KMS-11 (cell line): ENCODE measurements at regions not wholly inside any gene's neighbourhood (a gene's known extent, or its start where the extent isn't known, plus 50 kb on each side); places are given as distances from the start of the nearest gene placed in this dataset.

Source experiments
- H2AFZ ChIP-seq: fragments of 200-600 bp; sonication (generic); 2 replicates; pipeline ENCODE4 v1.6.1; 2016; ENCODE audit warnings: antibody characterized with exemption, mixed run types, low read depth
- H3K27ac ChIP-seq: fragments of 200-600 bp; sonication (generic); 2 replicates; pipeline ENCODE4 v1.6.1; 2016; ENCODE audit warnings: mild to moderate bottlenecking, mixed run types
- H3K27me3 ChIP-seq: fragments of 200-600 bp; sonication (generic); 2 replicates; pipeline ENCODE4 v1.6.1; 2017; ENCODE audit warnings: mild to moderate bottlenecking, low read depth, mixed run types, moderate library complexity; ENCODE audit not compliant: insufficient read depth
- H3K36me3 ChIP-seq: fragments of 200-600 bp; sonication (generic); 2 replicates; pipeline ENCODE4 v1.6.1; 2017; ENCODE audit warnings: mild to moderate bottlenecking, mixed run types; ENCODE audit not compliant: insufficient read depth
- H3K4me1 ChIP-seq: fragments of 200-600 bp; sonication (generic); 2 replicates; pipeline ENCODE4 v1.6.1; 2016; ENCODE audit warnings: mild to moderate bottlenecking, low read depth, mixed run types; ENCODE audit not compliant: poor library complexity, severe bottlenecking
- H3K4me2 ChIP-seq: fragments of 200-600 bp; sonication (generic); 2 replicates; pipeline ENCODE4 v1.7.0; 2016; ENCODE audit warnings: mild to moderate bottlenecking, mixed run types
- H3K4me3 ChIP-seq: fragments of 200-600 bp; sonication (generic); IDR thresholded peaks from 2 replicates; pipeline ENCODE4 v1.6.1; 2017; ENCODE audit warnings: low read depth, low read length, mixed read lengths; ENCODE audit not compliant: insufficient read depth
- H3K79me2 ChIP-seq: fragments of 200-600 bp; sonication (generic); 2 replicates; pipeline ENCODE4 v1.6.1; 2016; ENCODE audit warnings: low read depth, mixed run types; ENCODE audit not compliant: insufficient read depth
- H3K9ac ChIP-seq: fragments of 200-600 bp; sonication (generic); 2 replicates; pipeline ENCODE4 v1.6.1; 2016; ENCODE audit warnings: mild to moderate bottlenecking, mixed run types
- H4K20me1 ChIP-seq: fragments of 200-600 bp; sonication (generic); 2 replicates; pipeline ENCODE4 v1.6.1; 2016; ENCODE audit warnings: mild to moderate bottlenecking, mixed run types; ENCODE audit not compliant: insufficient read depth
- TF ChIP-seq, protein P1 (sequence below): fragments of 200-600 bp; sonication (generic); conservative IDR thresholded peaks from 2 replicates; pipeline ENCODE4 v1.6.1; 2017; ENCODE audit warnings: low read depth, mild to moderate bottlenecking, antibody characterized with exemption, low read length, moderate library complexity, mixed read lengths

DNA sequence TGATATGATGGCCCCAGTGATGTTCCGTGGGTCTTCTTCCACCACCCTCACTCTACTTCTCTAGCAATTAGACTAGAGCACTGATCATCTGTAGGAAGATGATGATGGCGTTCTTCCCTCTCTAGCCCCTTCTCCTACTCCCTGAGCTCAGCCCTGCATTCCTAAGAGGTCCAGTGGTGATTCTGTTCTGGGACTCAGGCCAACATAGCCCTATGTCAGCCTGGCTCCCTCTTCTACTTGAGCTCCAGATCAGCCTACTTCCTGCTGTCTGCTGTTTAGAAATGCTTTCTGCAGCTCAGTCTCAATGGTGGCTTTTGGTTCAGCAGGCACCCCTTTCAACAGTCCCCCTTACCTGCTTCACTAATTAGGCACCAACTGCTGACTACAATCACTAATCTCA is 86.1 kb upstream of the ZBED5 start:
- no peaks in the 10 kb centered on the region for H3K36me3 ChIP-seq
- TF ChIP-seq, protein P1, sequence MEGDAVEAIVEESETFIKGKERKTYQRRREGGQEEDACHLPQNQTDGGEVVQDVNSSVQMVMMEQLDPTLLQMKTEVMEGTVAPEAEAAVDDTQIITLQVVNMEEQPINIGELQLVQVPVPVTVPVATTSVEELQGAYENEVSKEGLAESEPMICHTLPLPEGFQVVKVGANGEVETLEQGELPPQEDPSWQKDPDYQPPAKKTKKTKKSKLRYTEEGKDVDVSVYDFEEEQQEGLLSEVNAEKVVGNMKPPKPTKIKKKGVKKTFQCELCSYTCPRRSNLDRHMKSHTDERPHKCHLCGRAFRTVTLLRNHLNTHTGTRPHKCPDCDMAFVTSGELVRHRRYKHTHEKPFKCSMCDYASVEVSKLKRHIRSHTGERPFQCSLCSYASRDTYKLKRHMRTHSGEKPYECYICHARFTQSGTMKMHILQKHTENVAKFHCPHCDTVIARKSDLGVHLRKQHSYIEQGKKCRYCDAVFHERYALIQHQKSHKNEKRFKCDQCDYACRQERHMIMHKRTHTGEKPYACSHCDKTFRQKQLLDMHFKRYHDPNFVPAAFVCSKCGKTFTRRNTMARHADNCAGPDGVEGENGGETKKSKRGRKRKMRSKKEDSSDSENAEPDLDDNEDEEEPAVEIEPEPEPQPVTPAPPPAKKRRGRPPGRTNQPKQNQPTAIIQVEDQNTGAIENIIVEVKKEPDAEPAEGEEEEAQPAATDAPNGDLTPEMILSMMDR: no peak
- no peak overlapping the region for H2AFZ ChIP-seq
- H3K27me3 ChIP-seq: no peaks in the 10 kb centered on the region
- H4K20me1 ChIP-seq: no peaks in the 10 kb centered on the region
- H3K9ac ChIP-seq: no peak overlapping the region
- no peaks in the 10 kb centered on the region for H3K79me2 ChIP-seq
- H3K27ac ChIP-seq: no peak overlapping the region
- no peak overlapping the region for H3K4me3 ChIP-seq
- no peak overlapping the region for H3K4me2 ChIP-seq
- H3K4me1 ChIP-seq: no peaks in the 10 kb centered on the region

DNA sequence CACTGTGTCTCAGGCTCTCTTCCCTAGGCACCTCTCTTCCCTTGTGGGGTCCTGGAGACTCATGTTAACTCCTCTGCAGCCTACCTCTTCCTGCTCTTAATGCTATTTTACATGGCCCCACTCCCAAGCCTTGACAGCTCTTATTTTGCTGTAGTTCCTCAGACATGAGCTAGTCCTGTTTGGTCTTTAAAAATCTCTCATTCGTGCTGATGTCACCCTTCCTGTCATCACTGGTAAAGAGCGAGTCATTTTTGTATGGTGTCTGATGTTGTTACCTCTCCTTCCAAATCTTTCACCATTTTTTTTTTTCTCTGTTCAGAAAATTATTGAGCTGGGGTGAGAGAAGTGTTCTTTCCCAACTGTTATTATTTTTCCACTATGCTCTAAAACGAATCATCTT is 84.8 kb upstream of the ZBED5 start:
- H3K9ac ChIP-seq: no peak overlapping the region

DNA sequence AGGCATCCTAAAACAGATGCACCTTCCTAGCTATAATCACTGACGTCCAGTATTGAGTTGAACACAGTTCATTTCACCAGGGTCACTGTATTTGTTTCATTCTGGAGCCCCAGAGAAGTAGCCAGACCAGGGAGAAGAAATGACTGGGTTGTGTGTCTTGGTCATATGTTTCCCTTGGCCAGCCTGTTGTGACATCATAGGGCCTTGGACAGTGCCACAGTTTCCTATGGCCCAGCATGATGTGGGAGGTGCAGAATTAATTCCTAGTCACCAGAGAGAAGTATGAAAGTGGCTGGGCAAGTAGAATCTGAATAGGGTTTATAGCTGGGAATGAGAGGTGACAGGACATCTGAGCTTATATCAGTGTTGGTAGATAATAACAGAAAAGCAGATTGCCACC is 84.0 kb upstream of the ZBED5 start:
- H4K20me1 ChIP-seq: no peaks in the 10 kb centered on the region
- H3K27me3 ChIP-seq: no peaks in the 10 kb centered on the region
- TF ChIP-seq, protein P1: no peak
- no peak overlapping the region for H3K4me2 ChIP-seq
- H3K27ac ChIP-seq: no peak overlapping the region
- H3K79me2 ChIP-seq: no peaks in the 10 kb centered on the region
- H3K4me3 ChIP-seq: no peak overlapping the region
- H3K4me1 ChIP-seq: no peaks in the 10 kb centered on the region
- no peaks in the 10 kb centered on the region for H3K36me3 ChIP-seq
- H2AFZ ChIP-seq: no peak overlapping the region
- no peak overlapping the region for H3K9ac ChIP-seq

More for the DNA sequence above, 84.8 kb upstream of the ZBED5 start:
- no peaks in the 10 kb centered on the region for H3K27me3 ChIP-seq
- no peak overlapping the region for H2AFZ ChIP-seq
- H3K79me2 ChIP-seq: no peaks in the 10 kb centered on the region
- TF ChIP-seq, protein P1: no peak
- H3K27ac ChIP-seq: no peak overlapping the region
- H3K4me3 ChIP-seq: no peak overlapping the region
- H3K4me2 ChIP-seq: no peak overlapping the region
- no peaks in the 10 kb centered on the region for H3K36me3 ChIP-seq
- H3K4me1 ChIP-seq: no peaks in the 10 kb centered on the region
- H4K20me1 ChIP-seq: no peaks in the 10 kb centered on the region

DNA sequence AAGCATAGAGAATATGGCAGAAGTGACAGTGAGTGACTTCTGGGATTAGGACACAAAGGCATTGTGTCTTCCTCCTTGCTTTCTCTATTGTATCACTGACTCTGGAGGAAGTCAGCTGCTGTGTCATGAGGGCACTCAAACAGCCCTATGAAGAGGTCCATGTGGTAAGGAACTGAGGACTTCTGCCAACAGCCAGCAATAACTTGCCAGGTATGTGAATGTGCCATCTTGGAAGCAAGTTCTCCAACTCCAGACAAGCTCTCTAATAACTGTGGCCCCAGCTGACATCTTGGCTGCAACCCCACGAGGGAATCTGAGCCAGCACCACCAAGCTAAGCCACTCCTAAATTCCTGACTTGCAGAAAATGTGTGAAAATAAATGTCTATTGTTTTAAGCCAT is 83.6 kb upstream of the ZBED5 start:
- H3K4me2 ChIP-seq: no peak overlapping the region
- no peak overlapping the region for H3K27ac ChIP-seq
- TF ChIP-seq, protein P1: no peak
- no peak overlapping the region for H3K9ac ChIP-seq
- H2AFZ ChIP-seq: no peak overlapping the region
- no peaks in the 10 kb centered on the region for H3K36me3 ChIP-seq
- H3K4me3 ChIP-seq: no peak overlapping the region
- no peaks in the 10 kb centered on the region for H3K79me2 ChIP-seq
- H4K20me1 ChIP-seq: no peaks in the 10 kb centered on the region
- H3K27me3 ChIP-seq: no peaks in the 10 kb centered on the region
- H3K4me1 ChIP-seq: no peaks in the 10 kb centered on the region
